GM23248 (cell line): ENCODE measurements at regions not wholly inside any gene's neighbourhood (a gene's known extent, or its start where the extent isn't known, plus 50 kb on each side); places are given as distances from the start of the nearest gene placed in this dataset.
"Not testable (repeated sequence)": the region's sequence is repeated elsewhere in the genome, so short reads cannot be mapped to it uniquely, and the experiment has no call there.

Source experiments
- EZH2 ChIP-seq: fragments of 200-600 bp; sonication (generic); IDR thresholded peaks from 2 replicates; pipeline ENCODE4 v1.6.1; 2018; ENCODE audit warnings: antibody characterized with exemption, mild to moderate bottlenecking; ENCODE audit not compliant: insufficient read depth, poor library complexity, severe bottlenecking
- EZH2phosphoT487 ChIP-seq: fragments of 200-600 bp; sonication (generic); IDR thresholded peaks from 2 replicates; pipeline ENCODE4 v1.6.1; 2018; ENCODE audit warnings: antibody characterized with exemption, moderate library complexity, mild to moderate bottlenecking, low read depth; ENCODE audit not compliant: insufficient read depth

DNA sequence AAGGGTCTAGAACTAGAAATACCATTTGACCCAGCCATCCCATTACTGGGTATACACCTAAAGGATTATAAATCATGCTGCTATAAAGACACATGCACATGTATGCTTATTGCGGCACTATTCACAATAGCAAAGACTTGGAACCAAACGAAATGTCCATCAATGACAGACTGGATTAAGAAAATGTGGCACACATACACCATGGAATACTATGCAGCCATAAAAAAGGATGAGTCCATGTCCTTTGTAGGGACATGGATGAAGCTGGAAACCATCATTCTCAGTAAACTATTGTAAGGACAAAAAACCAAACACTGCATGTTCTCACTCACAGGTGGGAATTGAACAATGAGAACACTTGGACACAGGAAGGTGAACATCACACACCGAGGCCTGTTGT, 314.1 kb downstream of the FRK start:
- not testable (repeated sequence) for TF ChIP-seq EZH2, EZH2phosphoT487
